SU-DHL-6 (cell line): ENCODE measurements at regions not wholly inside any gene's neighbourhood (a gene's known extent, or its start where the extent isn't known, plus 50 kb on each side); places are given as distances from the start of the nearest gene placed in this dataset.

Source experiments
- H2AFZ ChIP-seq: fragments of 200-600 bp; sonication (generic); 2 replicates; pipeline ENCODE4 v1.6.1; 2014; ENCODE audit warnings: low read depth, mild to moderate bottlenecking, moderate library complexity, mixed read lengths, antibody characterized with exemption, low read length; ENCODE audit not compliant: severe bottlenecking
- H3F3A ChIP-seq: fragments of 200-600 bp; shearing (Covaris generic); 2 replicates; pipeline ENCODE4 v1.6.0; 2016; ENCODE audit warnings: antibody characterized with exemption, mild to moderate bottlenecking; ENCODE audit not compliant: insufficient read depth
- H3K27ac ChIP-seq: fragments of 200-600 bp; sonication (generic); 2 replicates; pipeline ENCODE4 v1.5.1; 2016; ENCODE audit warnings: low read depth, mild to moderate bottlenecking, low read length, moderate library complexity, mixed read lengths
- H3K27me3 ChIP-seq: fragments of 200-600 bp; sonication (generic), shearing (Covaris generic); 2 replicates; pipeline ENCODE4 v1.6.0; 2014; ENCODE audit warnings: mild to moderate bottlenecking, low read length
- H3K36me3 ChIP-seq: fragments of 200-600 bp; sonication (generic); 2 replicates; pipeline ENCODE4 v1.6.1; 2014; ENCODE audit warnings: mild to moderate bottlenecking, low read length, mixed read lengths
- H3K4me2 ChIP-seq: fragments of 300-600, 200-600 bp; shearing (Covaris generic), sonication (generic); 2 replicates; pipeline ENCODE4 v1.6.0; 2014; ENCODE audit warnings: low read length, low read depth, mild to moderate bottlenecking; ENCODE audit not compliant: poor library complexity, severe bottlenecking
- H3K4me3 ChIP-seq: fragments of 200-600 bp; sonication (generic); 2 replicates; pipeline ENCODE4 v1.5.1; 2014; ENCODE audit warnings: antibody characterized with exemption, low read length, mild to moderate bottlenecking, mixed read lengths; ENCODE audit not compliant: insufficient read depth, poor library complexity, severe bottlenecking
- H3K79me2 ChIP-seq: fragments of 200-600 bp; sonication (generic); 2 replicates; pipeline ENCODE4 v1.6.1; 2014; ENCODE audit warnings: mild to moderate bottlenecking, low read length, moderate library complexity; ENCODE audit not compliant: insufficient read depth
- H3K9ac ChIP-seq: fragments of 200-600 bp; sonication (generic); 2 replicates; pipeline ENCODE4 v1.7.0; 2014; ENCODE audit warnings: mild to moderate bottlenecking, low read length
- H3K9me2 ChIP-seq: fragments of 200-600 bp; sonication (generic); replicated peaks from 2 replicates; pipeline ENCODE4 v1.6.1; 2014; ENCODE audit warnings: low read length; ENCODE audit not compliant: insufficient read depth
- H3K9me3 ChIP-seq: fragments of 200-600 bp; sonication (generic); 2 replicates; pipeline ENCODE4 v1.6.1; 2014; ENCODE audit warnings: low read length, mixed read lengths; ENCODE audit not compliant: insufficient read depth
- H4K20me1 ChIP-seq: fragments of 200-600 bp; sonication (generic); 2 replicates; pipeline ENCODE4 v1.6.1; 2014; ENCODE audit warnings: low read depth, mild to moderate bottlenecking, antibody characterized with exemption, low read length, moderate library complexity, mixed read lengths
- EZH2phosphoT487 ChIP-seq: fragments of 200-600 bp; sonication (generic), shearing (Covaris generic); conservative IDR thresholded peaks from 2 replicates; pipeline ENCODE4 v1.6.1; 2018; ENCODE audit warnings: mild to moderate bottlenecking, antibody characterized with exemption, low read length, moderate library complexity, mixed read lengths
- TF ChIP-seq, protein P1 (sequence below): fragments of 200-600 bp; sonication (generic); IDR thresholded peaks from one replicate; pipeline ENCODE4 v1.5.1; 2017; ENCODE audit warnings: antibody characterized with exemption, mild to moderate bottlenecking, low read length, moderate library complexity; ENCODE audit not compliant: insufficient read depth, poor library complexity, severe bottlenecking

DNA sequence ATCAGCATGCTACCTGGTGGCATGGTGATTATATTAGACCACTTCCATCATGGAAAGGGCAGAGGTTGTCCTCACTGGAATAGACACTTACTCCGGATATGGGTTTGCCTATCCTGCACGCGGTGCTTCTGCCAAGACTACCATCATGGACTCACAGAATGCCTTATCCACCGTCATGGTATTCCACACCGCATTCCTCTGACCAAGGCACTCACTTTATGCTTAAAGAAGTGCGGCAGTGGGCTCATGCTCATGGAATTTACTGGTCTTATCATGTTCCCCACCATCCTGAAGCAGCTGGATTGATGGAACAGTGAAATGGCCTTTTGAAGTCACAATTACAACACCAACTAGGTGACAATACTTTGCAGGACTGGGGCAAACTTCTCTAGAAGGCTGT, 109.2 kb upstream of the DRD2 start:
- 0 out of 2 replicates have a peak, but pooled peaks cover under 1% of the 10 kb centered on the region for H3K27me3 ChIP-seq
- no peaks in the 10 kb centered on the region for H3K9me3 ChIP-seq
- no peak overlapping the region for H3K27ac ChIP-seq
- no peak overlapping the region for H3K4me2 ChIP-seq
- no peak overlapping the region for H3K9ac ChIP-seq
- no peaks in the 10 kb centered on the region for H3K9me2 ChIP-seq
- no peaks in the 10 kb centered on the region for H3F3A ChIP-seq
- TF ChIP-seq, protein P1, sequence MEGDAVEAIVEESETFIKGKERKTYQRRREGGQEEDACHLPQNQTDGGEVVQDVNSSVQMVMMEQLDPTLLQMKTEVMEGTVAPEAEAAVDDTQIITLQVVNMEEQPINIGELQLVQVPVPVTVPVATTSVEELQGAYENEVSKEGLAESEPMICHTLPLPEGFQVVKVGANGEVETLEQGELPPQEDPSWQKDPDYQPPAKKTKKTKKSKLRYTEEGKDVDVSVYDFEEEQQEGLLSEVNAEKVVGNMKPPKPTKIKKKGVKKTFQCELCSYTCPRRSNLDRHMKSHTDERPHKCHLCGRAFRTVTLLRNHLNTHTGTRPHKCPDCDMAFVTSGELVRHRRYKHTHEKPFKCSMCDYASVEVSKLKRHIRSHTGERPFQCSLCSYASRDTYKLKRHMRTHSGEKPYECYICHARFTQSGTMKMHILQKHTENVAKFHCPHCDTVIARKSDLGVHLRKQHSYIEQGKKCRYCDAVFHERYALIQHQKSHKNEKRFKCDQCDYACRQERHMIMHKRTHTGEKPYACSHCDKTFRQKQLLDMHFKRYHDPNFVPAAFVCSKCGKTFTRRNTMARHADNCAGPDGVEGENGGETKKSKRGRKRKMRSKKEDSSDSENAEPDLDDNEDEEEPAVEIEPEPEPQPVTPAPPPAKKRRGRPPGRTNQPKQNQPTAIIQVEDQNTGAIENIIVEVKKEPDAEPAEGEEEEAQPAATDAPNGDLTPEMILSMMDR: no peak
- no peak for TF ChIP-seq EZH2phosphoT487
- H2AFZ ChIP-seq: no peak overlapping the region
- H4K20me1 ChIP-seq: no peaks in the 10 kb centered on the region
- no peak overlapping the region for H3K4me3 ChIP-seq
- H3K36me3 ChIP-seq: no peaks in the 10 kb centered on the region
- no peaks in the 10 kb centered on the region for H3K79me2 ChIP-seq

GRCh38 chr11:113581713-113582112, 106.5 kb upstream of the DRD2 start:
- Histone ChIP-seq H3K79me2 (no peaks in the 10 kb centered on the region), H3K9me3 (no peaks in the 10 kb centered on the region), H3K36me3 (no peaks in the 10 kb centered on the region), H3K27ac (no peak overlapping the region), H3F3A (no peaks in the 10 kb centered on the region), H4K20me1 (no peaks in the 10 kb centered on the region), H3K4me3 (no peak overlapping the region), H3K9ac (no peak overlapping the region), H3K27me3 (0 out of 2 replicates have a peak, but pooled peaks cover 2% of the 10 kb centered on the region), H3K4me2 (no peak overlapping the region), H2AFZ (no peak overlapping the region), H3K9me2 (no peaks in the 10 kb centered on the region)
- TF ChIP-seq, protein P1: no peak
- no peak for TF ChIP-seq EZH2phosphoT487

DNA sequence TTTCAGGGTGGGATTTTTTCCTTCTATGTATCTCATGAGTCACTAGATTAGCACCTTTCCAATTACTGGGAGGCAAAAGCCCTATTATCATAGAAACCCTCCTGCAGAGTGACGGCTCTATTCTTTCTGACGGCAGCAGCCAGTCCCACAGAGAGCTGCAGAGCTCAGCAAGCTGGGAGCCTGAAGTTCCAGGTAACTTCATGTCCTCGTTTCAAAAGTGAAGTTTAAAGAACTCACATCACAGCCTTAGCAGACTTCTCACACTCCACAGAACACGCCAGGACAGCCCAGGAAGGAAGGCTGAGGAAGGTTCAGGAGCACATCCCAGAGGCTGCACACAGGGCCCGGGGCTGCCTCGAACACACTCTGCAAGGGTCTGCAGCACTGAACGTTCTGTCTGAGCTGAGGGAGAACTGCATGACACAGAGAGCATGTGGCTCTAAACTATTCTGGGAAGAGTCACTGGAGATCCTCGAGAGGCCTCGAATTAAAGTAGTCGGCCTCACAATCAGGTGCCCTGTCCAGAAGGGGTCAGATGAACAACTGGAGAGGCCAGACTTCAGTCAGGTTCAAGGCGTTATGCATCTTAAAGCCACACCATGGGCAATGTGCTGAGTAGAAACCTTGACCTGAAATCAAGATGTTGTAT, 104.2 kb upstream of the DRD2 start:
- no peak overlapping the region for H3K9ac ChIP-seq
- no peaks in the 10 kb centered on the region for H3K9me2 ChIP-seq
- H3K9me3 ChIP-seq: no peaks in the 10 kb centered on the region
- H3K79me2 ChIP-seq: no peaks in the 10 kb centered on the region
- H3K27me3 ChIP-seq: 0 out of 2 replicates have a peak, but pooled peaks cover 2% of the 10 kb centered on the region
- H4K20me1 ChIP-seq: no peaks in the 10 kb centered on the region
- no peak overlapping the region for H3K4me2 ChIP-seq
- TF ChIP-seq EZH2phosphoT487: no peak
- TF ChIP-seq, protein P1: no peak
- no peaks in the 10 kb centered on the region for H3K36me3 ChIP-seq
- no peaks in the 10 kb centered on the region for H3F3A ChIP-seq
- H3K4me3 ChIP-seq: no peak overlapping the region
- H2AFZ ChIP-seq: no peak overlapping the region
- H3K27ac ChIP-seq: no peak overlapping the region
